DOHH2 (cell line): ENCODE measurements at regions not wholly inside any gene's neighbourhood (a gene's known extent, or its start where the extent isn't known, plus 50 kb on each side); places are given as distances from the start of the nearest gene placed in this dataset.

Experiments used
- H3F3A ChIP-seq: fragments of 200-600 bp; sonication (generic), shearing (Covaris generic); 2 replicates; pipeline ENCODE4 v1.6.0; 2016; ENCODE audit warnings: antibody characterized with exemption, mild to moderate bottlenecking; ENCODE audit not compliant: control insufficient read depth, insufficient read depth
- H3K27ac ChIP-seq: fragments of 200-600 bp; sonication (generic); 2 replicates; pipeline ENCODE4 v1.5.1; 2014; ENCODE audit warnings: low read depth, mild to moderate bottlenecking, low read length, moderate library complexity
- H3K27me3 ChIP-seq: fragments of 200-600 bp; sonication (generic); 2 replicates; pipeline ENCODE4 v1.6.1; 2014; ENCODE audit warnings: mild to moderate bottlenecking, low read length, mixed read lengths; ENCODE audit not compliant: control insufficient read depth
- H3K36me3 ChIP-seq: fragments of 200-600 bp; sonication (generic); 2 replicates; pipeline ENCODE4 v1.6.1; 2014; ENCODE audit warnings: mild to moderate bottlenecking, low read length, moderate library complexity, mixed read lengths; ENCODE audit not compliant: control insufficient read depth
- H3K4me1 ChIP-seq: fragments of 200-600 bp; sonication (generic); 2 replicates; pipeline ENCODE4 v1.6.1; 2014; ENCODE audit warnings: mild to moderate bottlenecking, low read length, mixed read lengths; ENCODE audit not compliant: control insufficient read depth
- H3K4me2 ChIP-seq: fragments of 200-600 bp; sonication (generic); 2 replicates; pipeline ENCODE4 v1.6.0; 2014; ENCODE audit warnings: mild to moderate bottlenecking, low read length, moderate library complexity
- H3K4me3 ChIP-seq: fragments of 200-600 bp; sonication (generic); 2 replicates; pipeline ENCODE4 v1.5.1; 2014; ENCODE audit warnings: mild to moderate bottlenecking, low read length, mixed read lengths
- H3K79me2 ChIP-seq: fragments of 200-600 bp; sonication (generic); 2 replicates; pipeline ENCODE4 v1.6.1; 2014; ENCODE audit warnings: mild to moderate bottlenecking, low read length, mixed read lengths; ENCODE audit not compliant: control insufficient read depth
- H3K9me2 ChIP-seq: fragments of 200-600 bp; sonication (generic); replicated peaks from 2 replicates; pipeline ENCODE4 v1.6.1; 2014; ENCODE audit warnings: mild to moderate bottlenecking, low read length, mixed read lengths; ENCODE audit not compliant: control insufficient read depth
- H3K9me3 ChIP-seq: fragments of 200-600 bp; sonication (generic); 2 replicates; pipeline ENCODE4 v1.6.1; 2014; ENCODE audit warnings: antibody characterized with exemption, low read length, mixed read lengths; ENCODE audit not compliant: control insufficient read depth, insufficient read depth
- H4K20me1 ChIP-seq: fragments of 200-600 bp; sonication (generic); 2 replicates; pipeline ENCODE4 v1.6.0; 2014; ENCODE audit warnings: low read depth, mild to moderate bottlenecking, antibody characterized with exemption, low read length, moderate library complexity; ENCODE audit not compliant: control insufficient read depth, insufficient read depth
- EZH2phosphoT487 ChIP-seq: fragments of 200-600 bp; sonication (generic); IDR thresholded peaks from 2 replicates; pipeline ENCODE4 v1.6.1; 2017; ENCODE audit warnings: borderline replicate concordance, mild to moderate bottlenecking, antibody characterized with exemption, low read length, moderate library complexity, mixed read lengths
- TF ChIP-seq, protein P1 (sequence below): fragments of 200-600 bp; sonication (generic); IDR thresholded peaks from one replicate; pipeline ENCODE4 v1.5.1; 2014; ENCODE audit warnings: antibody characterized with exemption, mild to moderate bottlenecking, low read depth, low read length; ENCODE audit not compliant: poor library complexity, severe bottlenecking

DNA sequence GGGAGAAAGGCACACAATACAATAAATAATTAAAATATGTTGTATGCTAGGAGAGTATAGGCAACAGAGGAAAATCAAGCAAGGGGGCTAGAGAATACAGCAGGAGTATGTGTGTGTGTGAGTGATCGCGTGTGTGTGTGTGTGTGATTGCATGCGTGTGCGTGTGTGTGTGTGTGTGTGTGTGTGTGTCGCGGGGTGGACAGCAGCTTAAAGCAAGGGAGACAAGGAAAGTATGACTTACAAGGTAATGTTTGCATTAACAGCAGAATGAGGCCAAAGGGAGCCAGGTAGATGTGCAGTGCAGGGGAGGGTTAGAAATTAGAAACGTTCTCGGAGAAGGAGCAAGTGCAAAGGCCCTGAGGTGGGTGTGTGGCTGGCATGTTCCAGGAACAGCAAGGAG is 57.4 kb upstream of the KCNA1 start:
- no peak overlapping the region for H3K27ac ChIP-seq

DNA sequence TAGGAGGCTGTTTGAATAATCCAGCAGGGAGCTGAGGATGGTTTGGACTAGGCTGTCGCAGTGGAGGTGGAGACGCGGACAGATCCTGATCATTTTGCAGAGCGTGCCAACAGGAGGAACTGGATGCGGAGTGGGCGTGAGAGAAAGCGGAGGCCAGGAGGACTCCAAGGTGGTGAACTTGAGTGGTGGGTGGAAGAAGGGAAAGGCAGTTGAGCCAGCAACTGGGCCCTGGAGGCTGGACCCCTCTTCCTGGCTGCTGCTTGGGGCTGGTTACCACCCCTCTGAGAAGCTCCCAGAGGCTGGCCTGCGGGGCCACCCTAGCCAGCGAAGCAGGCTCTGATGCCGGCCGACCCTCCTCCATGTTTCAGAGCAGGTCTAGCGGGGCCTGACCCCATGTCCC is 56.8 kb upstream of the KCNA1 start:
- Histone ChIP-seq H3K36me3 (no peaks in the 10 kb centered on the region), H3K4me3 (no peak overlapping the region), H3K27me3 (peaks cover 9% of the 10 kb centered on the region), H3K9me3 (no peaks in the 10 kb centered on the region), H4K20me1 (no peaks in the 10 kb centered on the region), H3F3A (no peaks in the 10 kb centered on the region), H3K79me2 (no peaks in the 10 kb centered on the region), H3K9me2 (no peaks in the 10 kb centered on the region), H3K4me2 (no peak overlapping the region), H3K4me1 (peaks cover 7% of the 10 kb centered on the region), H3K27ac (no peak overlapping the region)
- TF ChIP-seq, protein P1, sequence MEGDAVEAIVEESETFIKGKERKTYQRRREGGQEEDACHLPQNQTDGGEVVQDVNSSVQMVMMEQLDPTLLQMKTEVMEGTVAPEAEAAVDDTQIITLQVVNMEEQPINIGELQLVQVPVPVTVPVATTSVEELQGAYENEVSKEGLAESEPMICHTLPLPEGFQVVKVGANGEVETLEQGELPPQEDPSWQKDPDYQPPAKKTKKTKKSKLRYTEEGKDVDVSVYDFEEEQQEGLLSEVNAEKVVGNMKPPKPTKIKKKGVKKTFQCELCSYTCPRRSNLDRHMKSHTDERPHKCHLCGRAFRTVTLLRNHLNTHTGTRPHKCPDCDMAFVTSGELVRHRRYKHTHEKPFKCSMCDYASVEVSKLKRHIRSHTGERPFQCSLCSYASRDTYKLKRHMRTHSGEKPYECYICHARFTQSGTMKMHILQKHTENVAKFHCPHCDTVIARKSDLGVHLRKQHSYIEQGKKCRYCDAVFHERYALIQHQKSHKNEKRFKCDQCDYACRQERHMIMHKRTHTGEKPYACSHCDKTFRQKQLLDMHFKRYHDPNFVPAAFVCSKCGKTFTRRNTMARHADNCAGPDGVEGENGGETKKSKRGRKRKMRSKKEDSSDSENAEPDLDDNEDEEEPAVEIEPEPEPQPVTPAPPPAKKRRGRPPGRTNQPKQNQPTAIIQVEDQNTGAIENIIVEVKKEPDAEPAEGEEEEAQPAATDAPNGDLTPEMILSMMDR: no peak
- TF ChIP-seq EZH2phosphoT487: no peak

More for the DNA sequence above, 57.4 kb upstream of the KCNA1 start:
- Histone ChIP-seq H3K27me3 (peaks cover 4% of the 10 kb centered on the region), H3K4me1 (peaks cover 7% of the 10 kb centered on the region), H4K20me1 (no peaks in the 10 kb centered on the region), H3K36me3 (no peaks in the 10 kb centered on the region), H3K4me3 (no peak overlapping the region), H3F3A (no peaks in the 10 kb centered on the region), H3K79me2 (no peaks in the 10 kb centered on the region), H3K9me3 (no peaks in the 10 kb centered on the region), H3K9me2 (no peaks in the 10 kb centered on the region), H3K4me2 (no peak overlapping the region)
- no peak for TF ChIP-seq EZH2phosphoT487
- TF ChIP-seq, protein P1: no peak

- no peak overlapping the region for H3K4me3 ChIP-seq
- no peak overlapping the region for H3K27ac ChIP-seq
- peaks cover 28% of the 10 kb centered on the region for H3K27me3 ChIP-seq
- H3K36me3 ChIP-seq: no peaks in the 10 kb centered on the region
- H3F3A ChIP-seq: no peaks in the 10 kb centered on the region
- no peaks in the 10 kb centered on the region for H3K9me2 ChIP-seq
- H3K9me3 ChIP-seq: no peaks in the 10 kb centered on the region
- H3K4me2 ChIP-seq: no peak overlapping the region
- no peaks in the 10 kb centered on the region for H4K20me1 ChIP-seq
- no peaks in the 10 kb centered on the region for H3K79me2 ChIP-seq
- no peak for TF ChIP-seq EZH2phosphoT487
- TF ChIP-seq, protein P1: peak; percentile 77
- H3K4me1 ChIP-seq: peaks cover 3% of the 10 kb centered on the region
These were observed 54.4 kb upstream of the KCNA1 start for GRCh38 chr12:4855121-4855924.
